Choroid plexus epithelial cell (primary cell): ENCODE measurements at regions not wholly inside any gene's neighbourhood (a gene's known extent, or its start where the extent isn't known, plus 50 kb on each side); places are given as distances from the start of the nearest gene placed in this dataset.
"Not testable (repeated sequence)": the region's sequence is repeated elsewhere in the genome, so short reads cannot be mapped to it uniquely, and the experiment has no call there.

Experiments
- DNase-seq: peaks from one replicate; pipeline ENCODE4 v3.0.0-alpha.2; 2010; ENCODE audit warnings: low read depth
- H3K4me3 ChIP-seq: 2 replicates; pipeline ENCODE4 v1.5.1; 2011; ENCODE audit warnings: low read depth, mild to moderate bottlenecking, control low read depth, low read length, moderate library complexity
- TF ChIP-seq, protein P1 (sequence below): conservative IDR thresholded peaks from 2 replicates; pipeline ENCODE4 v1.5.1; 2011; ENCODE audit warnings: low read depth, mild to moderate bottlenecking, control low read depth, inconsistent platforms, low read length, moderate library complexity

DNA sequence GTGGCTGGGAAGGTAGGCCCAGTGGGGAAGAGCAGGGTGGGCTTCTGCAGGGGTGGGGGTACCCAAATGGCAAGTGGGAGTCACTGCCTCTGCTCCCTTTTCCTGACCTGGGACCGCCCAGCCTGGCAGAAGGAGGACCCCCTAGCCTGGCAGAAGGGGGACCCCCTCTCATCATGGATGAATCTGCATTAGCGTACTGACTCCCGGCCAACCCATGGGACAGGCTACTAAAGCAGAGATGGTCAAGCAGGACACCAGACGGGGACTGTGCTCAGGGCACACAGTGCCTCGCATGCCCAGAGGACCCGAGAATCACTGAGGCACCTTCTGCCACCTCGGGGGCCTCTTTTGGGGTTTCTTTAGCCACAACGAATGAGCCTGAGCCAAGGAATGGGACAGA is 577.5 kb downstream of the GLRX3 start:
- no peak overlapping the region for H3K4me3 ChIP-seq
- DNase-seq, result no peak
- TF ChIP-seq, protein P1, sequence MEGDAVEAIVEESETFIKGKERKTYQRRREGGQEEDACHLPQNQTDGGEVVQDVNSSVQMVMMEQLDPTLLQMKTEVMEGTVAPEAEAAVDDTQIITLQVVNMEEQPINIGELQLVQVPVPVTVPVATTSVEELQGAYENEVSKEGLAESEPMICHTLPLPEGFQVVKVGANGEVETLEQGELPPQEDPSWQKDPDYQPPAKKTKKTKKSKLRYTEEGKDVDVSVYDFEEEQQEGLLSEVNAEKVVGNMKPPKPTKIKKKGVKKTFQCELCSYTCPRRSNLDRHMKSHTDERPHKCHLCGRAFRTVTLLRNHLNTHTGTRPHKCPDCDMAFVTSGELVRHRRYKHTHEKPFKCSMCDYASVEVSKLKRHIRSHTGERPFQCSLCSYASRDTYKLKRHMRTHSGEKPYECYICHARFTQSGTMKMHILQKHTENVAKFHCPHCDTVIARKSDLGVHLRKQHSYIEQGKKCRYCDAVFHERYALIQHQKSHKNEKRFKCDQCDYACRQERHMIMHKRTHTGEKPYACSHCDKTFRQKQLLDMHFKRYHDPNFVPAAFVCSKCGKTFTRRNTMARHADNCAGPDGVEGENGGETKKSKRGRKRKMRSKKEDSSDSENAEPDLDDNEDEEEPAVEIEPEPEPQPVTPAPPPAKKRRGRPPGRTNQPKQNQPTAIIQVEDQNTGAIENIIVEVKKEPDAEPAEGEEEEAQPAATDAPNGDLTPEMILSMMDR, result no peak

DNA sequence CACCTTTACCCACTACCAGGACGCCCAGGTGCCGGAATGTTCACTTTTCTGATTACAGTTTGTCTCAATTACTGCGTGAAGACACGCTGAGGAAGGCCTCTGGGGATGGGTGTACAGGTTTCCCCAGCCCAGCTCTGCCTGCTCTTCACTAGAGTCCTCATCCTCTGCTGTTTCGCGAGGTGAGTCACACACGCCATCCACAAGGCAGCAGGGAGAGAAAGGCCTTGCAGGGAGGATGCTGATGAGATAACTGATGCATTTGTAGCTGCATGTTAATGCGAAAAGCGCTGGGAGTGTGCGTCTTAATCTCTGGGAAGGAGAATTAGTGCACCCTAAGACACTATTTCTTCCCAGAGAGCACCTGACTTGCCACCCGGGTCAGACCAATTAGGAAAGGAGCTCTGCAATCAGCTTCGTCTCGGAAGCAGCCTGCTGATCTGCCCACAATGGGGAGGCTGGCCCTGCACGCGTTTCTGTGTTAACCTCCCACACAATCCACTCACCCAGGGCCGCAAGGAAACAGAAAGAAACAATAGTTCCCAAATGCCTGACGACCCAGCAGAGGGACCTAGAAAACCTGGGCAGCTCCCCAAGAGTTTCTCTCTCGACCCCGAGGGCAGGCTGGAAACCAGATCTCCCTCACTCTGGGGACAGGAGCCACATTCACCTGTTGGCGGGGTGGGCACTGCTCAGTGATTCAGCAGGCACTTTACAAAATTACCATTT is 578.7 kb downstream of the GLRX3 start:
- no peak overlapping the region for H3K4me3 ChIP-seq
- DNase-seq, result no peak
- TF ChIP-seq, protein P1, result no peak

DNA sequence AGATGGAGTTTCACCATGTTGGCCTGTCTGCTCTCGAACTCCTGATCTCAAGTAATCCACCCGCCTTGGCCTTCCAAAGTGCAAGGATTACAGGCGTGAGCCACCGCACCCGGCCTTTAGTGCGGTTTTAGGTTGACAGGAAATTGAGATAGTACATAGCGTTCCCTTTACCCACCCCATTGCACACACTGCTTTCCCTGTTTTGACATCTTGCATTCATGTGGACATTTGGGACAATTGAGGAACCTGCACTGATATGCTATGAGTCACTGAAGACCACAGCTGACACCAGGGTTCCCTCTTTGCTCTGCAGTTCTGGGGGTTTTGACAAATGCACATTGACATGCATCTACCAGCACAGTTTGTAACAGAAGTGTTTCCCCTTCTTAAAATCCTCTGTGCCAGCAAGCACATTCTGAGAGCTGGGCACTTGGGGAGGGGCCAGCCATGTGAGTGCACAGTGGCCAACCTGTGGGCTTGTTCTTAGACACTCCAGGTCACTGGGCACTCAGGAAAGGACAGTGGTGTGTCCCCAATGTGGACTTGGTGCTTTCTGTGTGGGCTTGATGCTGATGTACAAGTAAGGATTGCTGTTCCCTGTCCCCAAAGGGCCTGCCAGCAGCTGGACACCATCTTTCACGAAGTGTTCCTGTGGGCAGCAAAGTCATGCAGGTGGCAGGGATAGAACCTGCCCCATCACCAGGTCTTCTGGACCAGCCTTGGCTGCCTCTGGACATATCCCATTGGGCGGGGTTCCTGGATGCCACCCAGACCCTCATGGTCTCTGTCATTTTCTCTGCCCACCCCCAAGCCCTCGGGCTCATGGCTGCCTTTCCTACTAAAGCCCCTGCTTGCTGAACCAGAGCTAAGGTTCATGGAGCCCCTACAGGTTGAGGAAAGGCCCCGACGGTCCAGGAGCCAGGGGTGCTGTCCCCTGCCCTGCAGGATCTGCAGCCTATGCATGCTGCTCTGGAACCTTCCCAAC is 579.8 kb downstream of the GLRX3 start:
- TF ChIP-seq, protein P1, result no peak
- H3K4me3 ChIP-seq, result no peak overlapping the region
- no peak for DNase-seq

DNA sequence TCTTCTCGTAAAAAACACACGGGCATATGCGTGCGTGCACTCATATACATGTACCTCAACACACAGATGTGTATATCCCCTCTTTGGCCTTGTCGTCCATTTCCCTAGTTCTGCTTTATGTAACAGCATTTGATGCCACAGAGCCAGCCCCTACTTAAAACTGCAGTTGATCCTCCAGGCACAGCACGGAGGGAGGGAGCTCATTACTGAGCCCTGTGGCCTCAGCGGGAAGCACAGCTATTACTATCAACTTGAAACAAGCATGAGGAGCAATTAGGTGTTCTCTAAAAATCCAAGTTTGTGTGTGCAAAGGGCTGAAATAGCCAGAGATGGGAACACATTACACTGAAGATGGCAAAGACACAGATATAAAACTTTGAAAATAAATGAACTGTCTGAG is 580.9 kb downstream of the GLRX3 start:
- TF ChIP-seq, protein P1, result no peak
- no peak for DNase-seq
- H3K4me3 ChIP-seq, result no peak overlapping the region

DNA sequence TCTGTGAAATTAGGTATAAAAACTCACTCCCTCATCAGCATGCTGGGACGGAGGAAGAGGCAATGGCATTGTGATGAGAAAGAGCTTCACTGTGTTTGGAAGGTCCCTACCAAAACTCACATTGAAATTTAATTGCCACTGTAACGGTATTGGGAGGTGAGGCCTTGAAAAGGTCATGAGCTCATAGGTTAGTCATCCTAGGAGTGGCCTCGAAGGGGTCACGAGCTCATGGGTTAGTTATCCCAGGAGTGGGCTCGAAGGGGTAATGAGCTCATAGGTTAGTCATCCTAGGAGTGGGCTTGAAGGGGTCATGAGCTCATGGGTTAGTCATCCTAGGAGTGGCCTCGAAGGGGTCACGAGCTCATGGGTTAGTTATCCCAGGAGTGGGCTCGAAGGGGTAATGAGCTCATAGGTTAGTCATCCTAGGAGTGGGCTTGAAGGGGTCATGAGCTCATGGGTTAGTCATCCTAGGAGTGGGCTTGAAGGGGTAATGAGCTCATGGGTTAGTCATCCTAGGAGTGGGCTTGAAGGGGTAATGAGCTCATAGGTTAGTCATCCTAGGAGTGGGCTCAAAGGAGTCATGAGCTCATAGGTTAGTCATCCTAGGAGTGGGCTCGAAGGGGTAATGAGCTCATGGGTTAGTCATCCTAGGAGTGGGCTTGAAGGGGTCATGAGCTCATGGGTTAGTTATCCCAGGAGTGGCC is 582.7 kb downstream of the GLRX3 start:
- H3K4me3 ChIP-seq, DNase-seq: not testable (repeated sequence)

DNA sequence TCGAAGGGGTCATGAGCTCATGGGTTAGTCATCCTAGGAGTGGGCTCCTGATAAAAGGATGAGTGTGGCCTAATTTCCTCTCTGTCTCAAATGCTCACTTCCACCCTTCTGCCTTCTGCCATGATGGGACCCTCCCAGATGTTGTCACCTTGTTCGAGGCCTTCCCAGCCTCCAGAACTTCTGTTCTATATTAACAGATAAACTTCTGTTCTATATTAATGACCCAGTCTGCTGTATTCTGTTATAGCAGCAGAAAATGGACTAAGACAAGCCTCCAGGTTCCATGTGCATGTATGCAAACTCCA is 583.2 kb downstream of the GLRX3 start:
- TF ChIP-seq, protein P1, result no peak
- H3K4me3 ChIP-seq, result no peak overlapping the region
- DNase-seq, result no peak

DNA sequence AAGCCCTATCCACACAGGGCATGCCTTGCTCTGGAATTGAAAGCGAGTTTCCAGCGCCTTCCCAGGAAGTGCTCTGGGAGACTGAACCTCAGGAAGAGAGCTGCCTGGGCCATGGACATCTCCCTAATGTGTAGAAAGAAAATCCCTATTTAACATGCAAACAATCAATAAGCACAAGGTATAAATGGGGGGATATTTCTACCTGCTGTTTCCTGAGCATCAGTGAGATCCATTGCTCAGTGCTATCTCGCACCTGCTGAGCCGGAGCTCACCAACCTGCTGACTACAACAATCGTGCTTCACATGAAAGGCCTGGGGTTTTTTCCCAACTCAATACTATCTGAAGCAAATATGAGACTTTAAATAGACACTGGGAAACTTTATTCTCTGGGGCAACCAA is 584.0 kb downstream of the GLRX3 start:
- DNase-seq, result no peak
- no peak overlapping the region for H3K4me3 ChIP-seq
- TF ChIP-seq, protein P1, result no peak
